ENCODE measurements at regions not wholly inside any gene's neighbourhood (a gene's known extent, or its start where the extent isn't known, plus 50 kb on each side); places are given as distances from the start of the nearest gene placed in this dataset.

DNA sequence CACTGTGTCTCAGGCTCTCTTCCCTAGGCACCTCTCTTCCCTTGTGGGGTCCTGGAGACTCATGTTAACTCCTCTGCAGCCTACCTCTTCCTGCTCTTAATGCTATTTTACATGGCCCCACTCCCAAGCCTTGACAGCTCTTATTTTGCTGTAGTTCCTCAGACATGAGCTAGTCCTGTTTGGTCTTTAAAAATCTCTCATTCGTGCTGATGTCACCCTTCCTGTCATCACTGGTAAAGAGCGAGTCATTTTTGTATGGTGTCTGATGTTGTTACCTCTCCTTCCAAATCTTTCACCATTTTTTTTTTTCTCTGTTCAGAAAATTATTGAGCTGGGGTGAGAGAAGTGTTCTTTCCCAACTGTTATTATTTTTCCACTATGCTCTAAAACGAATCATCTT lies 84.8 kb upstream of the ZBED5 start:
- DNase-seq (ENCODE audit: low read depth) = no peak
- H3K4me2 ChIP-seq (ENCODE audit: low read length) = no peak overlapping the region
- no peaks in the 10 kb centered on the region for H3K79me2 ChIP-seq (ENCODE audit: insufficient read depth, low read length)
- H3K27me3 ChIP-seq (ENCODE audit: insufficient read depth, low read length) = no peaks in the 10 kb centered on the region
- H3K4me1 ChIP-seq (ENCODE audit: insufficient read depth, low read length) = no peaks in the 10 kb centered on the region
- H3K9me3 Mint-ChIP-seq (ENCODE audit: unreplicated experiment) = no peaks in the 10 kb centered on the region
- H3K9ac ChIP-seq (ENCODE audit: low read length) = no peak overlapping the region
- no peaks in the 10 kb centered on the region for H3K36me3 ChIP-seq (ENCODE audit: insufficient read depth, low read length)
- no peaks in the 10 kb centered on the region for H4K20me1 ChIP-seq (ENCODE audit: insufficient read depth, low read length)
- no peak overlapping the region for H3K4me3 ChIP-seq (ENCODE audit: insufficient read depth, low read depth, low read length)
- no peak overlapping the region for H3K27ac Mint-ChIP-seq (ENCODE audit: unreplicated experiment)
- H3K27ac ChIP-seq (ENCODE audit: low read depth, low read length) = no peak overlapping the region
- no peak for TF ChIP-seq EZH2 (IDR thresholded peaks at IDR 0.05; ENCODE audit: insufficient read depth, low read length)
- FAIRE-seq = no peak
- peaks cover 10% of the 10 kb centered on the region for H3K4me1 Mint-ChIP-seq (ENCODE audit: low read depth, unreplicated experiment)
- no peaks in the 10 kb centered on the region for H3K9me3 ChIP-seq (ENCODE audit: insufficient read depth, low read depth, low read length)
- no peak overlapping the region for H2AFZ ChIP-seq (ENCODE audit: low read depth, low read length)
- peaks cover 11% of the 10 kb centered on the region for H3K27me3 Mint-ChIP-seq (ENCODE audit: low read depth, unreplicated experiment)
- no peak overlapping the region for H3K4me3 Mint-ChIP-seq (ENCODE audit: unreplicated experiment)
- H3K36me3 Mint-ChIP-seq (ENCODE audit: low read depth, unreplicated experiment) = no peaks in the 10 kb centered on the region

DNA sequence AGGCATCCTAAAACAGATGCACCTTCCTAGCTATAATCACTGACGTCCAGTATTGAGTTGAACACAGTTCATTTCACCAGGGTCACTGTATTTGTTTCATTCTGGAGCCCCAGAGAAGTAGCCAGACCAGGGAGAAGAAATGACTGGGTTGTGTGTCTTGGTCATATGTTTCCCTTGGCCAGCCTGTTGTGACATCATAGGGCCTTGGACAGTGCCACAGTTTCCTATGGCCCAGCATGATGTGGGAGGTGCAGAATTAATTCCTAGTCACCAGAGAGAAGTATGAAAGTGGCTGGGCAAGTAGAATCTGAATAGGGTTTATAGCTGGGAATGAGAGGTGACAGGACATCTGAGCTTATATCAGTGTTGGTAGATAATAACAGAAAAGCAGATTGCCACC lies 84.0 kb upstream of the ZBED5 start:
- no peak overlapping the region for H3K27ac ChIP-seq (ENCODE audit: low read depth, low read length)
- FAIRE-seq = no peak
- Mint-ChIP-seq H3K36me3 (ENCODE audit: low read depth, unreplicated experiment) (no peaks in the 10 kb centered on the region), H3K27ac (ENCODE audit: unreplicated experiment) (no peak overlapping the region), H3K4me1 (ENCODE audit: low read depth, unreplicated experiment) (peaks cover 10% of the 10 kb centered on the region), H3K9me3 (ENCODE audit: unreplicated experiment) (no peaks in the 10 kb centered on the region), H3K27me3 (ENCODE audit: low read depth, unreplicated experiment) (peaks cover 10% of the 10 kb centered on the region), H3K4me3 (ENCODE audit: unreplicated experiment) (no peak overlapping the region)
- no peaks in the 10 kb centered on the region for H3K36me3 ChIP-seq (ENCODE audit: insufficient read depth, low read length)
- H3K27me3 ChIP-seq (ENCODE audit: insufficient read depth, low read length) = no peaks in the 10 kb centered on the region
- H3K79me2 ChIP-seq (ENCODE audit: insufficient read depth, low read length) = no peaks in the 10 kb centered on the region
- H4K20me1 ChIP-seq (ENCODE audit: insufficient read depth, low read length) = no peaks in the 10 kb centered on the region
- H3K4me1 ChIP-seq (ENCODE audit: insufficient read depth, low read length) = no peaks in the 10 kb centered on the region
- H3K9ac ChIP-seq (ENCODE audit: low read length) = no peak overlapping the region
- H2AFZ ChIP-seq (ENCODE audit: low read depth, low read length) = no peak overlapping the region
- H3K4me3 ChIP-seq (ENCODE audit: insufficient read depth, low read depth, low read length) = no peak overlapping the region
- TF ChIP-seq, protein P1, sequence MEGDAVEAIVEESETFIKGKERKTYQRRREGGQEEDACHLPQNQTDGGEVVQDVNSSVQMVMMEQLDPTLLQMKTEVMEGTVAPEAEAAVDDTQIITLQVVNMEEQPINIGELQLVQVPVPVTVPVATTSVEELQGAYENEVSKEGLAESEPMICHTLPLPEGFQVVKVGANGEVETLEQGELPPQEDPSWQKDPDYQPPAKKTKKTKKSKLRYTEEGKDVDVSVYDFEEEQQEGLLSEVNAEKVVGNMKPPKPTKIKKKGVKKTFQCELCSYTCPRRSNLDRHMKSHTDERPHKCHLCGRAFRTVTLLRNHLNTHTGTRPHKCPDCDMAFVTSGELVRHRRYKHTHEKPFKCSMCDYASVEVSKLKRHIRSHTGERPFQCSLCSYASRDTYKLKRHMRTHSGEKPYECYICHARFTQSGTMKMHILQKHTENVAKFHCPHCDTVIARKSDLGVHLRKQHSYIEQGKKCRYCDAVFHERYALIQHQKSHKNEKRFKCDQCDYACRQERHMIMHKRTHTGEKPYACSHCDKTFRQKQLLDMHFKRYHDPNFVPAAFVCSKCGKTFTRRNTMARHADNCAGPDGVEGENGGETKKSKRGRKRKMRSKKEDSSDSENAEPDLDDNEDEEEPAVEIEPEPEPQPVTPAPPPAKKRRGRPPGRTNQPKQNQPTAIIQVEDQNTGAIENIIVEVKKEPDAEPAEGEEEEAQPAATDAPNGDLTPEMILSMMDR (IDR thresholded peaks at IDR 0.05; ENCODE audit: insufficient read depth, low read depth, low read length) = no peak
- no peak for TF ChIP-seq EZH2 (IDR thresholded peaks at IDR 0.05; ENCODE audit: insufficient read depth, low read length)
- H3K9me3 ChIP-seq (ENCODE audit: insufficient read depth, low read depth, low read length) = no peaks in the 10 kb centered on the region
- H3K4me2 ChIP-seq (ENCODE audit: low read length) = no peak overlapping the region
- DNase-seq (ENCODE audit: low read depth) = no peak

DNA sequence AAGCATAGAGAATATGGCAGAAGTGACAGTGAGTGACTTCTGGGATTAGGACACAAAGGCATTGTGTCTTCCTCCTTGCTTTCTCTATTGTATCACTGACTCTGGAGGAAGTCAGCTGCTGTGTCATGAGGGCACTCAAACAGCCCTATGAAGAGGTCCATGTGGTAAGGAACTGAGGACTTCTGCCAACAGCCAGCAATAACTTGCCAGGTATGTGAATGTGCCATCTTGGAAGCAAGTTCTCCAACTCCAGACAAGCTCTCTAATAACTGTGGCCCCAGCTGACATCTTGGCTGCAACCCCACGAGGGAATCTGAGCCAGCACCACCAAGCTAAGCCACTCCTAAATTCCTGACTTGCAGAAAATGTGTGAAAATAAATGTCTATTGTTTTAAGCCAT lies 83.6 kb upstream of the ZBED5 start:
- H3K9me3 Mint-ChIP-seq (ENCODE audit: unreplicated experiment) = no peaks in the 10 kb centered on the region
- H3K36me3 Mint-ChIP-seq (ENCODE audit: low read depth, unreplicated experiment) = no peaks in the 10 kb centered on the region
- H3K9me3 ChIP-seq (ENCODE audit: insufficient read depth, low read depth, low read length) = no peaks in the 10 kb centered on the region
- H3K4me3 Mint-ChIP-seq (ENCODE audit: unreplicated experiment) = no peak overlapping the region
- no peak overlapping the region for H3K4me3 ChIP-seq (ENCODE audit: insufficient read depth, low read depth, low read length)
- H3K79me2 ChIP-seq (ENCODE audit: insufficient read depth, low read length) = no peaks in the 10 kb centered on the region
- no peaks in the 10 kb centered on the region for H3K4me1 ChIP-seq (ENCODE audit: insufficient read depth, low read length)
- H3K27ac ChIP-seq (ENCODE audit: low read depth, low read length) = no peak overlapping the region
- DNase-seq (ENCODE audit: low read depth) = no peak
- no peak overlapping the region for H3K9ac ChIP-seq (ENCODE audit: low read length)
- no peak overlapping the region for H2AFZ ChIP-seq (ENCODE audit: low read depth, low read length)
- no peak overlapping the region for H3K27ac Mint-ChIP-seq (ENCODE audit: unreplicated experiment)
- no peaks in the 10 kb centered on the region for H4K20me1 ChIP-seq (ENCODE audit: insufficient read depth, low read length)
- no peaks in the 10 kb centered on the region for H3K27me3 ChIP-seq (ENCODE audit: insufficient read depth, low read length)
- H3K4me1 Mint-ChIP-seq (ENCODE audit: low read depth, unreplicated experiment) = peaks cover 10% of the 10 kb centered on the region
- no peaks in the 10 kb centered on the region for H3K36me3 ChIP-seq (ENCODE audit: insufficient read depth, low read length)
- H3K27me3 Mint-ChIP-seq (ENCODE audit: low read depth, unreplicated experiment) = peaks cover 8% of the 10 kb centered on the region
- FAIRE-seq = no peak
- TF ChIP-seq EZH2 (IDR thresholded peaks at IDR 0.05; ENCODE audit: insufficient read depth, low read length) = no peak
- TF ChIP-seq, protein P1 (IDR thresholded peaks at IDR 0.05; ENCODE audit: insufficient read depth, low read depth, low read length) = no peak
- H3K4me2 ChIP-seq (ENCODE audit: low read length) = no peak overlapping the region
